ENCODE measurements at regions not wholly inside any gene's neighbourhood (a gene's known extent, or its start where the extent isn't known, plus 50 kb on each side); places are given as distances from the start of the nearest gene placed in this dataset.

DNA sequence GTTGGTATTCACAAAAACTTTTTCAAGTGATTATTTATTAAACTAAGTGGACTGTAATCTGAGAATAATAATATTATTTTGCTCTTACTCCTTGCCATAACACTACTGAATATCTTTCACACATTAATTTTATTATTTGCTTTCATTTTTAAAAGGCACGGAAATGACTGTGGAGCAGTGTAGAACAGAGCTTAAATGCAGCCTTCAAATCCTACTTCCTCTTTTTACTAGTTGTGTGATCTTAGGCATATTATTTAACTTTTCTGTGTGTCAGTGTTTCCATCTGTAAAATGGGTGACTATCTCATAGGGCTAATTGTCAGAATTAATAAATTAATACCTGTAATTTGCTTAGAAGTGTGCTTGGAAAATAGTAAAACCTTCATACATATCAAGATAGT lies 55.5 kb upstream of the SLC8A1 start:
- H3K27ac ChIP-seq (ENCODE audit: low read depth, low read length), result no peak overlapping the region
- no peak for FAIRE-seq
- TF ChIP-seq EZH2 (IDR thresholded peaks at IDR 0.05; ENCODE audit: insufficient read depth, low read length), result no peak
- TF ChIP-seq CTCF (IDR thresholded peaks at IDR 0.05; ENCODE audit: insufficient read depth, low read depth, low read length), result no peak
- peaks cover 2% of the 10 kb centered on the region for H3K9me3 Mint-ChIP-seq (ENCODE audit: unreplicated experiment)
- H3K27ac Mint-ChIP-seq (ENCODE audit: unreplicated experiment), result no peak overlapping the region
- no peak overlapping the region for H3K4me3 ChIP-seq (ENCODE audit: insufficient read depth, low read depth, low read length)
- DNase-seq (ENCODE audit: low read depth), result no peak
- H3K9ac ChIP-seq (ENCODE audit: low read length), result no peak overlapping the region
- no peak overlapping the region for H3K4me3 Mint-ChIP-seq (ENCODE audit: unreplicated experiment)
- no peaks in the 10 kb centered on the region for H3K27me3 Mint-ChIP-seq (ENCODE audit: low read depth, unreplicated experiment)
- no peaks in the 10 kb centered on the region for H3K36me3 Mint-ChIP-seq (ENCODE audit: low read depth, unreplicated experiment)
- no peaks in the 10 kb centered on the region for H3K4me1 Mint-ChIP-seq (ENCODE audit: low read depth, unreplicated experiment)
- H4K20me1 ChIP-seq (ENCODE audit: insufficient read depth, low read length), result no peaks in the 10 kb centered on the region
- H3K27me3 ChIP-seq (ENCODE audit: insufficient read depth, low read length), result no peaks in the 10 kb centered on the region
- H3K79me2 ChIP-seq (ENCODE audit: insufficient read depth, low read length), result no peaks in the 10 kb centered on the region
- no peaks in the 10 kb centered on the region for H3K4me1 ChIP-seq (ENCODE audit: insufficient read depth, low read length)
- H3K4me2 ChIP-seq (ENCODE audit: low read length), result no peak overlapping the region
- H2AFZ ChIP-seq (ENCODE audit: low read depth, low read length), result no peak overlapping the region
- no peaks in the 10 kb centered on the region for H3K36me3 ChIP-seq (ENCODE audit: insufficient read depth, low read length)
- no peaks in the 10 kb centered on the region for H3K9me3 ChIP-seq (ENCODE audit: insufficient read depth, low read depth, low read length)

GRCh38 chr2:40510304-40510703 lies 58.4 kb upstream of the SLC8A1 start:
- Histone ChIP-seq H3K4me3 (ENCODE audit: insufficient read depth, low read depth, low read length) (no peak overlapping the region), H3K36me3 (ENCODE audit: insufficient read depth, low read length) (no peaks in the 10 kb centered on the region), H3K27ac (ENCODE audit: low read depth, low read length) (no peak overlapping the region), H4K20me1 (ENCODE audit: insufficient read depth, low read length) (no peaks in the 10 kb centered on the region), H3K27me3 (ENCODE audit: insufficient read depth, low read length) (no peaks in the 10 kb centered on the region), H3K9me3 (ENCODE audit: insufficient read depth, low read depth, low read length) (no peaks in the 10 kb centered on the region), H3K4me2 (ENCODE audit: low read length) (no peak overlapping the region), H3K9ac (ENCODE audit: low read length) (no peak overlapping the region), H3K4me1 (ENCODE audit: insufficient read depth, low read length) (no peaks in the 10 kb centered on the region), H3K79me2 (ENCODE audit: insufficient read depth, low read length) (no peaks in the 10 kb centered on the region), H2AFZ (ENCODE audit: low read depth, low read length) (no peak overlapping the region)
- no peak overlapping the region for H3K27ac Mint-ChIP-seq (ENCODE audit: unreplicated experiment)
- H3K27me3 Mint-ChIP-seq (ENCODE audit: low read depth, unreplicated experiment), result peaks cover 2% of the 10 kb centered on the region
- H3K36me3 Mint-ChIP-seq (ENCODE audit: low read depth, unreplicated experiment), result no peaks in the 10 kb centered on the region
- H3K9me3 Mint-ChIP-seq (ENCODE audit: unreplicated experiment), result no peaks in the 10 kb centered on the region
- no peak for TF ChIP-seq EZH2 (IDR thresholded peaks at IDR 0.05; ENCODE audit: insufficient read depth, low read length)
- TF ChIP-seq CTCF (IDR thresholded peaks at IDR 0.05; ENCODE audit: insufficient read depth, low read depth, low read length), result no peak
- no peaks in the 10 kb centered on the region for H3K4me1 Mint-ChIP-seq (ENCODE audit: low read depth, unreplicated experiment)
- DNase-seq (ENCODE audit: low read depth), result no peak
- no peak for FAIRE-seq
- H3K4me3 Mint-ChIP-seq (ENCODE audit: unreplicated experiment), result no peak overlapping the region

GRCh38 chr2:40511661-40512213 lies 59.8 kb upstream of the SLC8A1 start:
- Mint-ChIP-seq H3K4me1 (ENCODE audit: low read depth, unreplicated experiment) (no peaks in the 10 kb centered on the region), H3K36me3 (ENCODE audit: low read depth, unreplicated experiment) (no peaks in the 10 kb centered on the region), H3K27me3 (ENCODE audit: low read depth, unreplicated experiment) (peaks cover 2% of the 10 kb centered on the region), H3K27ac (ENCODE audit: unreplicated experiment) (no peak overlapping the region), H3K4me3 (ENCODE audit: unreplicated experiment) (no peak overlapping the region), H3K9me3 (ENCODE audit: unreplicated experiment) (no peaks in the 10 kb centered on the region)
- H4K20me1 ChIP-seq (ENCODE audit: insufficient read depth, low read length), result no peaks in the 10 kb centered on the region
- H3K27ac ChIP-seq (ENCODE audit: low read depth, low read length), result peak overlapping the region; percentile 15
- H3K9me3 ChIP-seq (ENCODE audit: insufficient read depth, low read depth, low read length), result no peaks in the 10 kb centered on the region
- H3K9ac ChIP-seq (ENCODE audit: low read length), result peak overlapping the region; percentile 29
- H3K79me2 ChIP-seq (ENCODE audit: insufficient read depth, low read length), result no peaks in the 10 kb centered on the region
- no peaks in the 10 kb centered on the region for H3K4me1 ChIP-seq (ENCODE audit: insufficient read depth, low read length)
- peak; percentile 56 for FAIRE-seq
- H2AFZ ChIP-seq (ENCODE audit: low read depth, low read length), result peak overlapping the region; percentile 18
- no peaks in the 10 kb centered on the region for H3K36me3 ChIP-seq (ENCODE audit: insufficient read depth, low read length)
- peak overlapping the region; percentile 37 for H3K4me3 ChIP-seq (ENCODE audit: insufficient read depth, low read depth, low read length)
- peak overlapping the region; percentile 69 for H3K4me2 ChIP-seq (ENCODE audit: low read length)
- peak; percentile 74 for DNase-seq (ENCODE audit: low read depth)
- H3K27me3 ChIP-seq (ENCODE audit: insufficient read depth, low read length), result no peaks in the 10 kb centered on the region
- TF ChIP-seq EZH2 (IDR thresholded peaks at IDR 0.05; ENCODE audit: insufficient read depth, low read length) (no peak), CTCF (IDR thresholded peaks at IDR 0.05; ENCODE audit: insufficient read depth, low read depth, low read length) (no peak)

Measured in astrocyte (in vitro differentiated cells and primary cell).